B cell (primary cell): ENCODE measurements at regions not wholly inside any gene's neighbourhood (a gene's known extent, or its start where the extent isn't known, plus 50 kb on each side); places are given as distances from the start of the nearest gene placed in this dataset.

Source experiments
- EZH2 ChIP-seq: IDR thresholded peaks from 2 replicates; pipeline ENCODE4 v1.6.1; 2012; ENCODE audit warnings: borderline replicate concordance, low read depth, mild to moderate bottlenecking, moderate library complexity, low read length; ENCODE audit not compliant: insufficient read depth, poor library complexity, severe bottlenecking
- TF ChIP-seq, protein P1 (sequence below): fragments of 200-600 bp; IDR thresholded peaks from one replicate; pipeline ENCODE4 v1.8.0; 2022; ENCODE audit warnings: antibody characterized with exemption, mild to moderate bottlenecking

DNA sequence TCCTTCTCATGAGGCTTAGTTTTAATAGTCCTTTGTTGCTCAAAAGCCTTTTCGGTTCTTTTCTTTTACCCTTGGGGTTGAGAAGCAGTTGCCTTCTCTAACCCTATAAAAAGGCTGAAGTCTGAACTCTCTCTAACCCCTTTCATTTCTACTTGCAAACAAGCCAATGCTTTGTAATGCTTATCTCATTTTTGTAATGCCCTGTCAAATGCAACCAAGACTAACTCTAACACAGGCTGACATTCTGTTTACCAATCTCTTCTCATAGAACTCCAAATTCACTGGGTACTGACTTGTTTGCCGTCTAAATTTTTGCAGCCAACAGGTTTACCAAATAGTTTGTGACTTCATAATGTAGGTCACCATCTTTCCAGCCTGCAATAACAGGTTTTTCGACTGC, 233.9 kb upstream of the SNX7 start:
- TF ChIP-seq, protein P1, sequence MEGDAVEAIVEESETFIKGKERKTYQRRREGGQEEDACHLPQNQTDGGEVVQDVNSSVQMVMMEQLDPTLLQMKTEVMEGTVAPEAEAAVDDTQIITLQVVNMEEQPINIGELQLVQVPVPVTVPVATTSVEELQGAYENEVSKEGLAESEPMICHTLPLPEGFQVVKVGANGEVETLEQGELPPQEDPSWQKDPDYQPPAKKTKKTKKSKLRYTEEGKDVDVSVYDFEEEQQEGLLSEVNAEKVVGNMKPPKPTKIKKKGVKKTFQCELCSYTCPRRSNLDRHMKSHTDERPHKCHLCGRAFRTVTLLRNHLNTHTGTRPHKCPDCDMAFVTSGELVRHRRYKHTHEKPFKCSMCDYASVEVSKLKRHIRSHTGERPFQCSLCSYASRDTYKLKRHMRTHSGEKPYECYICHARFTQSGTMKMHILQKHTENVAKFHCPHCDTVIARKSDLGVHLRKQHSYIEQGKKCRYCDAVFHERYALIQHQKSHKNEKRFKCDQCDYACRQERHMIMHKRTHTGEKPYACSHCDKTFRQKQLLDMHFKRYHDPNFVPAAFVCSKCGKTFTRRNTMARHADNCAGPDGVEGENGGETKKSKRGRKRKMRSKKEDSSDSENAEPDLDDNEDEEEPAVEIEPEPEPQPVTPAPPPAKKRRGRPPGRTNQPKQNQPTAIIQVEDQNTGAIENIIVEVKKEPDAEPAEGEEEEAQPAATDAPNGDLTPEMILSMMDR = no peak
- no peak for TF ChIP-seq EZH2
